SKM-1 treated with dmso at 0.1 percent for 144 hours (cell line): ENCODE measurements at regions not wholly inside any gene's neighbourhood (a gene's known extent, or its start where the extent isn't known, plus 50 kb on each side); places are given as distances from the start of the nearest gene placed in this dataset.
"Not testable (repeated sequence)": the region's sequence is repeated elsewhere in the genome, so short reads cannot be mapped to it uniquely, and the experiment has no call there.

ENCODE experiments used
- DNase-seq: peaks from one replicate; lab custom pipeline; 2025; ENCODE audit not compliant: unreplicated experiment; lab: John Stamatoyannopoulos, UW

DNA sequence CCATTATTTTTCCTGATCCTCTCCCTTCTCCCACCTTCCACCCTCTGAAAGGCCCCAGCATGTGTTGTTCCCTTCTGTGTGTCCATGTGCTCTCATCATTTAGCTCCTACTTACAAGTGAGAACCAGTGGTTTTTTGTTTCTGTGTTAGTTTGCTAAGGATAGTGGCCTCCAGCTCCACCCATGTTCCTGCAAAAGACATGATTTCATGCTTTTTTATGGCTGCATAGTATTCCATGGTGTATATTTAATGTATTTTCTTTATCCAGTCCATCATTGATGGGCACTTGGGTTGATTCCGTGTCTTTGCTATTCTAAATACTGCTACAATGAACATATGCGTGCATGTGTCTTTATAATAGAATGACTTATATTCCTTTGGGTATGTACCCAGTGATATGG lies 89.4 kb upstream of the C1orf174 start:
- DNase-seq: no peak

DNA sequence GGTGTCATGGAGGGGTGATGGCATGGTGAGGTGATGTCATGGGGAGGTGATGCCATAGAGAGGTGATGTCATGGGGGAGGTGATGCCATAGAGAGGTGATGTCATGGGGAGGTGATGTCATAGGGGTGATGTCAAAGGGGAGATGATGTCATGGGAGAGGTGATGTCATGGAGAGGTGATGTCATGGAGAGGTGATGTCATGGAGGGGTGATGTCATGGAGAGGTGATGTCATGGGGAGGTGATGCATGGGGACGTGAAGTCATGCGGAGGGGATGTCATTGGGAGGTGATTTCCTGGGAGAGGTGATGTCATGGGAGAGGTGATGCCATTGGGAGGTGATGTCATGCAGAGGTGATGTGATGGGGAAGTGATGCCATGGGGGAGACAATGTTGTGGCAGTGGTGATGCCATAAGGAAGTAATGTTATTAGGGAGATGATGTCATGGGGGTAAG lies 92.1 kb upstream of the C1orf174 start:
- DNase-seq: no peak

DNA sequence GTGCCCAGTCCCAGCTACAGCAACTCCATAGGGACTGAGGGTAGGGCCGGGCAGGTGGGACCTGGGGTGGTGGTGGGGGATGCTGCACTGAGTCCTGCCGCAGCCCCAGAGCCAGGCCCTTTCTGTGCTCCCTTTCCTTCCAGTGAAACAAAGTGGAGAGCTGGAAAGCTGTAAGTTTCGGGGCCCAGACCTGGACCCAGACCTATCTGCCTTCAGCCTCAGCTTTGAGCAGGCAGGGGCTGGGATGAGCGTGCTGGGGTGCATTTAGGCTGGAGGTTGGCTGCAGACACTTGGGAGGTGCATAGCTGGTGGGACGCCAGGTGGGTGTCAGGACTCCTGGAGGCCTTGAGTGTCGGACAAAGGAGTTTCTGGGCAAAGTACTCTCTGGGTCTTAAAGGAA lies 92.7 kb upstream of the C1orf174 start:
- DNase-seq: no peak

DNA sequence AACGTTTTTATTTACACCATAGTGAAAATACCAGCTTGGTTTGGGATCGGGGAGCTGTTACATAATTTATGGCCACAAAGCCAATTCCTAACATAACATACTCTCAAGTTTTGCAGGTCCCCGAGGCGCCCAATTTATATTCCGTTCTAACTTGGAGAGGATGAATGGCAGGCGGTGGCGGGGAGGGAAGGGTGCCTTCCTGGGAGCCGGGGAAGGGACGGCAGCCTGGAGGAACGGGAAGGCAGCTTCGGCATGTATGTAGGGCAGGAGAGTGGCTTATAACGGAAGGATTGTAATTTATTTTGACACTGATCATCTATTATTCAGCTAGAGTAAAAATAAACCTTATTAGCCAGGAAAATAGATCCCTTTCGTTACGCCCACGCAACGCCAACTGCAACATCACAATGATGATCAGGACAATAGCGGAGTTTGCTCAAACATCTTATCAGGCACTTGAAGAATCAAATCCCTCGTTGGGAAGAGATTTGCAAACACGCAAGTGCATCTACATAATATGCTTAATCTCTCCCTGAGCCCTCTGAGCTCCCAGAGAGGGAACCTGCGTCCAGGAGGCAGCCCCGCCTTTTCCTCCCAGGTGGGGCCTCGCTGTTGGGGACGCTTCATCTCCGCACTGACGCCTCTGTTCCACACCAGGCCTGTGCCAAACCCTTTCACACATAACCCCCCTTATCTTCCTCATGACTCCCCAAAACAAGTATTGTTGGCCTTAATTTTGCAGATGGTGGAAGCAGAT lies 93.7 kb upstream of the C1orf174 start:
- DNase-seq: no peak

DNA sequence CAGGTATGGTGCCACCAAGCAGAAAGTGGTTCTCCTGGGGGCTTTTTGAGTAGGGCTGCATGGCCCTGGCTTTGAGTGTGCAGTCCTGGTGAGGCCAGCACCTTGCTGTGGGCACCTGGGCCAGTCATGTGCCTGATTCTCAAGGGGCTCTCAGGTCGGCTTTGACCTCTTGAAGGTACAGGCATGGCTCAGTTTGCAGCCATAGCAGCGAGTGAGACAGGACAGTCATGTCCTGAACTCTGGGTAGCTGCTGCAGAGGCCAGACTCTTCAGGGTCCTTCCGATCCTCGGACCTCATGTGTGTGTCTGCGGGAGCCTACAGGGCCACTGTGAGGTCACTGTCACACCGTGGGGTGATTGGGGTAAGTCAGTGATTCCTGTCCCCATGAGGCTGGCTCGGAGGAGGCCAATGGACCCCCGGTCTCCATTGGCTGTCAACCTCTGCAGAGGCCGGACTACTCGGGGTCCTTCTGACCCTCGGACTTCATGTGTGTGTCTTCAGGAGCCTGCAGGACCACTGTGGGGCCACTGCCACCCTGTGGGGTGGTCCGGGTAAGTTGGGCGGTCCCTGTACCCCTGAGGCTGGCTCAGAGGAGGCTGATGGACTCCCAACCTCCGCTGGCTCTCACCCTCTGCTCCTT lies 95.2 kb upstream of the C1orf174 start:
- no peak for DNase-seq

DNA sequence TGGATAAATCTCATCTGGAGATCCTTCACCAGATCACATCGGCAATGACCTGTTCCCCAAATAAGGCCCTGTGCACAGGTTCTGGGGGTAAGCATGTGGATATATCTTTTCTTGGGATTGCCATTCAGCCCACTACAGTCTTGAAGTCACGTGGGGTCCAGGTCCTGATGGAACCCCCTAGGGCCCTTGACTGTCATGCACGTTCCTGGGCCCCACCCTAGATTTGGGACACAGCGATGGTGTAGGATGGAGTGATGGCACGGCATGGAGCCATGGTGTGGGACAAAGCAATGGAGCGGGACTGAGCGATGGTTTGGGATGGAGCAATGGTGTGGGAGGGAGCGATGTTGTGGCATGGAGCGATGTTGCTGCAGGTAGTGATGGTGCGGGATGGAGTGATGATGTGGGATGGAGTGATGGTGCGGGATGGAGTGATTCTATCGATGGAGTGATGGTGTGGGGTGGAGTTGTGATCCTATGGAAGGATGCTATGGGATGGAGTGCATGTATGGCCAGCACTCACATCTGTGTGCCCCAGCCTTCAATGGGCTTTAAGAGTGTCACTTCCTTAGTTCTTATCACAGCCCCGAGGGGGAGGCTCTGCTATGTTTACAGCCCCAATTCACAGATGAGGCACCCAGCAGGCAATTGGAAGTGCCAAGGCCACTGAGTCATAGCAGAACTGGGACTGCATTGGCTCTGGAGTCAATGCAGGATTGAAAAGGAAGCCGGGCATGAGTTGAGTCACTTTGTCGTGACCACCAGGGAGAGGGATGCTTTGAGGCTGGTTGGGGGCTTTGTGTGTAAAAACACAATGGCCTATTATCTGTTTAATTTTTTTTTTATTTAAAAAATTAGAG lies 97.0 kb upstream of the C1orf174 start:
- DNase-seq: no peak

DNA sequence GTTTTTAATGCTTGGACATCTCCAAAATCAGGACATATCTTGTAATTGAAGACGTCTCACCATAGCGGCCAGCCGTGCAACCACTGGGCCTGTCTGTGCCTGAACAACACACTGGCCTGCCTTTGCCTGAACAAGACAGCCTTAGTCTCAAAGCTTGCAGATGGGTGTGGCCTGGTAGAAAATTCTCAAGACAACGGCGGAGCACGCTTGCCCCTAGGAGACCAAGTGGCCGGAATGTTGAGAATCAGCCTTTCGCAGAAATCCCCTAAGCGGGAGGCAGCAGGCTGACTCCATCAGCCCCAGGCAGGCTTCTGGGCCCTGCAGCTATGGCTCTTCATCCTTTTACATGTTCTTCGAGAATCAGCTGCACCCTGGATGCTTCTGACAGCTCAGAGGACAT lies 98.0 kb upstream of the C1orf174 start:
- DNase-seq: no peak

DNA sequence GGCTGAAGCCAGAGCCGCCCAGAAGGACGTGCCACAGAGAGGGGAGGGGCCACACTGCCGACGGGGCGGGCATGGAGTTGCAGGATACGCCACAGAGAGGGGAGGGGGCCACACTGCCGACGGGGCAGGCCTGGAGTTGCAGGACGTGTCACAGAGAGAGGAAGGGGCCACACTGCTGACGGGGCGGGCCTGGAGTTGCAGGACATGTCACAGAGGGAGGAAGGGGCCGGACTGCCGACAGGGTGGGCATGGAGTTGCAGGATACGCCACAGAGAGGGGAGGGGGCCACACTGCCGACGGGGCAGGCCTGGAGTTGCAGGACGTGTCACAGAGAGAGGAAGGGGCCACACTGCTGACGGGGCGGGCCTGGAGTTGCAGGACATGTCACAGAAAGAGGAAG lies 99.4 kb upstream of the C1orf174 start:
- DNase-seq: not testable (repeated sequence)

DNA sequence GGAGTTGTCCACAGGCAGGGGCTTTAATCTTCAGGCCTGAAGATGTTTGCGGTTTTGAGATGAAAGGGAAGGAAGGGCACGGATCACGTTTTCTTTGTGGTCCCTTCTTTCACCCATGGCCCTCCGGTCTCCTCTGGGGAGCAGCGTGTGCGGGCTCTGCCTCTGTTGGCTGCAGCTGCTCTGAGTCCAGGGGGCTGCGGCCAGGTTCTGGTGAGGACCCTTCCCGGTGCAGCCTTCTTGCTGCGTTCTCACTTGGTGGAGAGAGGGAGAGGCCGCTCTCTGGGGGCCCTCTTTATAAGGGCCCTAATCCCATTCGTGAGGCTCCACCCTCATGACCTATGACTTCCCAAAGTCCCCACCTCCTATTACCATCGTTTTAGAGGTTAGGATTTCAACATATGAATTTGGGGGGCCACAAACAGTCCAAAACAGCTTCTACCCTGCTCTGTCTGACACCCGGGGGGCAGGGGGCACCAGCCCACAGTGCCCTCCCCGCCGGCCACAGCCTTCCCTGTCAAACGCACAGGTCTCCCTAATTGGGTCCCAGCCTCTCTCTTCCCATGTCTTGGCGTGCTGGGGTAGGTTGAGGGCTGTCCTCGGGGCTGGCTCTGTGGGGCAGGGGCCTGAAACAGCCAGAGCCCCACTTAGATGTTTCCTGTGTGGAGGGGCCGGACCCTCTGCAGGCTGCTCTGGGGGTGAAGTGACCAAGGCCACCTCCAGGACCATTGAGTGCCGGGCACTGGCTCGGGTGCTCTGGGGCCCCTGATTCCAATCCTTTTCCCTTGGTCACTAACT lies 100.1 kb upstream of the C1orf174 start:
- no peak for DNase-seq

DNA sequence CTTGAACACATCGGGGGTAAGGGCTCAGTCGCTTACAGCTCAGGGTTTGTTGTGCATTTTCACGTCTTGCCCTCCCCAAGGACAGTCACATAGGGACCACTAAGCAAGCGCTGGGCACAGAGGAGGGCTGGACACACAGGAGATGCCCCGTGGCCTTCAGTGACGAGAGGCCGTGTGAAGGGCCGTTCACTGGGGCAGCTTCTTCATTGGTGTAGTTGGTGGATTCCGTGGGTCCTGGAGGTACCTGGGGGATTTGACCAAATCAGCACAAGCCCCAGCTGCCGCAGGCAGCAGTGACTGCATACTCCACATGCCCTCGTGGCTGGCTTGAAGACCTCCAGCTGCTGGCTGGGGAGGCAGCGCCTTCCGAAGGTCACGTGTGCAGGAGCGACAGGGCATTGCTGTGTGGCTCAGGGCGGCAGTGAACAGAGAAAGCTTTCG lies 100.8 kb upstream of the C1orf174 start:
- no peak for DNase-seq

DNA sequence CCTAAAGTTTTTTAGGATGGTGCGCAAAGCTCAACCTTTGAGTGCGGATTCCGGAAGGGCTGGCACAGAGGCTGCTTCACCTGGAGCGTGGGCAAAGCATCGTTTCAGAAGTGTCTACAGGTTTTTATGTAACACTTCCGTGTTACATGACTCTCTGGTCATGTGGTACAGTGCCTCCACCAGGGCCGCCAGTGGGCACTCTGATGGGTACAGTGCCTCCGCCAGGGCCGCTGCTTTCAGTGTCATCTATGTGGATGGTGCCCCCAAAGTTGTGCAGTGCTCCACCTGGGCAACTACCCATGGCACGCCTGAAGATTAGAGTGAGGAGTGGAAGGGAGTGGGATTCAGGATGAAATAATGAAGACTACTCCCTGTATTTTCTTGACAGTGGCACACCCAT lies 101.4 kb upstream of the C1orf174 start:
- DNase-seq: no peak

DNA sequence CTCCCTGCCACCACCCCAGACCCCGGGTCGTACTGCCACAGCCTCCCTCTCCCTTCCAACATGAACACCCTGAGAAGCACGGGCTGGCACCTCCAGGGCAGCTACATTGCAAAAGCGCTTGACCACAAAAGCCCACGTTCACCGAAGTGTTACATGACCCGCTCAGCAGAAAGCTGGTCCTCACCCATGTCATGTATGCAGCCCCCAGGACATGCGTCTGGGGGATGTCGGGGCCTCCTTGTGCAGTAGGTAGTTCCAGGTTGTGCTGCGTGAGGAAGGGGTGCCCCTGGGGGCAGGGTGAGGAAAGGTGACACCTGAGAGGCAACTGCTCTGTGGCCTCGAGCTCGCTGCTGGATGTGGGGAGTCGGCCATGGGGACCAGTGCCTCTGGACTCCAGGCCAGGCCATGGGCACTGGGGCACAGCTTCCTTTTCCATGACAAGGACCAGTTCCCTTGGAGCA lies 102.0 kb upstream of the C1orf174 start:
- no peak for DNase-seq

DNA sequence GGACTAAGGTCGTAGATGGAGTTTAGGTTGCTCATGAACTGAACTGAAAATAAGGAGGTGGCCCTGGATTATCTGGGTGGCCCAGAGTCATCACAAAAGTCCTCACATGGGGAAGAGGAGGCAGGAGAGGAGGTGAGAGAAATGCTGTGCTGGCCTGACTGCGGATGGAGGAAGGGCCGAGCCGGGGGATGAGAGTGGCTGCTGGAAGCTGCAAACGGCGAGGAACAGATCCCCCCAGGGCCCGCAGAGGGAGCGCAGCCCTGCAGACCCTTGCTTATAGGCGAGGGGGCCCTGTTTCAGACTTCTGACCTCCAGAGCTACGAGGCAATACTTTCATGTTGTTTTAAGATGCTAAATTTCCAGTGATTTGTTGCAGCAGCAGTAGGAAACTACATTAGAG lies 102.7 kb upstream of the C1orf174 start:
- no peak for DNase-seq

DNA sequence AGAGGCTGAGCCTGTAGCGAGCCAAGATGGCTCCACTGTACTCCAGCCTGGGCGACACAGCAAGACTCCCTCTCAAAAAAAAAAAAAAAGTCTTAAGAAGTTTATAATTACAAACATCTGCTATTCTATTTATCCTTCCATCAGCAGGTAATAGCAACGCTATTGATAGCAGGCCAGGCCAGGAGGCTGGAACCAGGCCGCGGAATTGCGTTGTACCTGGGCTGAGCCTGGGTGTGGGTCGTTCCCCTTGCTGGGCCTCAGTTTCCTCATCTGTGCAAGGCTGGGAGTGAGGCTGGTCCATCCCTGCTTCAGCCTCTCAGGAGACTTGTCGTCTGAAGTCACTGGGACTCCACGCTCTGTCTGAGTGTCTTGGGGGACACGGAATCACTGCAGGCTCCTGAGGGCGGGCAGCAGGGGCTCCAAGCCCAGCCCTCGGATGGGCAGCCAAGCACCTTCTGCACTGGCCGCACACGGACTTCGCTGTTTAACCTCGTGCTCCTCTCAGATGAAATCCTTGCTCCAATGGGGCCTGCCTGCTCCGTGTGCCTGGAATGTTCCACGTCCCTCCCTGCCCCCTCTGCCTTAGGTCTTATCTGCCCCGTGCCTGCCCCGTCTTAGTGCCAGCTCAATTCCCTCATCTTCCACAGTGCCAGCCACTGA lies 103.9 kb upstream of the C1orf174 start:
- no peak for DNase-seq

DNA sequence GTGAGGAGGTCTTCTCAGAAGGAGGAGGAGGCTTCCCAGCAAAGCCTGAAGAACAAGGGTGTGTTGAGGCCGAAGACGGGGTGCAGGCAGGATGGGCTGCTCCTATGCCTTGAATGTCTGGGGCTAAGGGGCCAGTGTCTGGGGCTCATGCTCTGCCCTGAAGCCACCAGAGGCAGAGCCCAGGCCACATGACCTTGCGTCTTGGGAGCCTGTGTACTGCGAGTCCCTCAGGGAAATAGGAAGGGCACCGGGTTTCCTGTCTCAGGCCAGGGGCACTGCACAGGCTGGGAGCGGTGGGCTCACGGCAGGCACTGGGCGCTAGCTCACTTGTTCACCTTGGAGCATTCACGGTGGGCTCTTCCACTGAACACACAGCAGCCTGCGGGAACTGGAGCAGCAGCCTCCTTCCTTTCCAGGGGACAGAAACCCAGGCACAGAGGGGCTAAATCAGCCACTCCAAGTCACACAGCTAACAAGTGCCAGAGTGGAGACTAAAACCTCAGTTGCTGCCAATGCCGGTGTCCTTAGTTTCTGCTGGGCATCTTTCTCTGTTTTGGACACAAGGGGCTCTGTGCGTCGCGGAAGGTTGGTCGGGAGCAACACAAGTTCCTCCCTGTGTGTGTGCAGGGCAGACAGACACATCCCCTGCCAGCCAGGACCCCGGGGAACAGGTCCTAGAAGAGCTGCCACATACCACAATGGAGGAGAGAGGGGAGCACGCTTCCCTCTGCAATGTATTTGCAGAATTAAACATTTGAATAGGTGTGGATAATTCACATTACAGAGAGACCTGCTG lies 104.8 kb upstream of the C1orf174 start:
- no peak for DNase-seq

DNA sequence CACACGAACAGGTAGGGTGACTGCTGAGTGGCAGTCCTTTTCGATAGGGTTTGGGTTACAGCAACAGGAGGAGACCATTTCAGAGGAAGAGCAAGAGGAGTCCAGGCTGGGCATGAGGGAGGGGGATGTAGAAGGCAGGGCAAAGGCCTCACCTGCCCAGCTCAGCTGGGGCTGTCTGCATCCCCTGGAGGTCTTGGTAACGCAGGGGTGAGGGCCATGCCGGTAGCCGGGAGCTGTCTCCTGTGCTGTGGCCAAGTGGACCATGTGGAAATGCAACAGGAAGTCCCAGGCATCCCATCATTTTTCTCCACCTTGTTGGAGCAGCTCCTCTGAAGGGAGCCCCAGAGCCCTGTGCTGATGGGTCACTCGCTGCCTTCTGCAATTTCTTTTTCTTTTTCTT lies 105.4 kb upstream of the C1orf174 start:
- DNase-seq: no peak

DNA sequence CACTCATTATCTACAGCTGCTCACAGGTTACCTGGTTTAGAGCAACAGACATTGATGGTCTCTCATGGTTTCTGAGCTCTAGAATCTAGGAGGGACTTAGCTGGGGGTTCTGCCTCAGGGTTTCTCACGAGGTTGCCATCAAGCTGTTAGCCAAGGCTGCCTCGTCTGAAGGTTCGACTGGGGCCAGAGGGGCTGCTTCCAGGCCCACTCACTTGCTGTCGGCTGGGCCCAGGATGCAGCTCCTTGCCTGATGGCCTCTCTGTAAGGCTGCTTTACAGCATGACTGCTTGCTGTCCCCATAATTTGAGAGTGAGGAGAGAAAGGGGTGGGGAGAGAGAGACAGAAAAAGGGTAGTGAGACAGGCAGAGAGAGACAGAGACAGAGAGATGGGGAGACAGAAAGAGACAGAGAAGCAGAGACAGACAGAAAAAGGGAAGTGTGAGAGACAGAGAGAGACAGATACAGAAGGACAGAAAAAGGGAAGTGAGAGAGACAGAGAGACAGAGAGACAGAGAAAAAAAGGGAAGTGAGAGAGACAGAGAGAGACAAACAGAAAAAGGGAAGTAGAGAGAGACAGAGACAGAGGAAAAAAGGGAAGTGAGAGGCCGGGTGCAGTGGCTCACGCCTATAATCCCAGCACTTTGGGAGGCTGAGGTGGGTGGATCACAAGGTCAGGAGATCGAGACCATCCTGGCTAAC lies 106.8 kb upstream of the C1orf174 start:
- DNase-seq: peak; percentile 15

DNA sequence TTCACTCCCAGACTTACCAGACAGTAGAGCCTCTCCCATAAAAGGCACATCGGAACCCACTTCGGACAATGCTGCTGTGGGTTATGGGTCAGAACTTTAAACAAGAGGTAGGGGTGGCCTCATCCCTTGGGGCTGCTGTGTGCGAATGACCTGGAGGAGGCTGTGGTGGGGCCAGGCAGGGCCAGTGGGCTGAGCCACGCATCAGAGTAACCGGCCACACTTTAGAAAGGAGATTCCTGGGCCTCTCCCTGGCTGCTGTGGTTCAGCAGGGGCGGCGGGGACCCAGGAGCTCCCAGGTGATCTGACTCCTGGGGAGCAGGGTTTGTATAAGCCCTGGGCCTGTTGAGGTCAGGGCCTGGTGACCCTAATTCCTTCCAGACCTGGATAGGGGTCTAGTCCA lies 110.2 kb upstream of the C1orf174 start:
- no peak for DNase-seq
